Uterus (tissue), 3 donors: ENCODE measurements at regions not wholly inside any gene's neighbourhood (a gene's known extent, or its start where the extent isn't known, plus 50 kb on each side); places are given as distances from the start of the nearest gene placed in this dataset.

ENCODE experiments used
- DNase-seq, 2 donors: peaks; one replicate each; pipeline ENCODE4 v3.0.0-alpha.2; 2019 to 2020
- H3K27ac ChIP-seq, 2 donors: fragments of 200-600 bp; sonication (generic); 1 replicate in 1 of 2; 2 replicates in 1 of 2; pipeline ENCODE4 v1.5.1; 2016 to 2018
- H3K27me3 ChIP-seq, 2 donors: fragments of 200-600 bp; sonication (generic); one replicate each; pipeline ENCODE4 v1.5.1; 2018 to 2019; ENCODE audit warnings: control low read depth in 1 of 2
- H3K36me3 ChIP-seq, 2 donors: fragments of 200-600 bp; sonication (generic); one replicate each; pipeline ENCODE4 v1.5.1; 2019; ENCODE audit warnings: control low read depth in 1 of 2
- H3K4me1 ChIP-seq, 2 donors: fragments of 200-600 bp; sonication (generic); one replicate each; pipeline ENCODE4 v1.5.1; 2018 to 2019; ENCODE audit warnings: control low read depth in 1 of 2
- H3K4me3 ChIP-seq, 2 donors: fragments of 200-600 bp; sonication (generic); 1 replicate in 1 of 2; 2 replicates in 1 of 2; pipeline ENCODE4 v1.5.1; 2018 to 2019; ENCODE audit warnings: mild to moderate bottlenecking in 1 of 2
- H3K9me3 ChIP-seq, 2 donors: fragments of 200-600 bp; sonication (generic); one replicate each; pipeline ENCODE4 v1.5.1; 2019; ENCODE audit warnings: control low read depth in 1 of 2
- CTCF ChIP-seq, 4 experiments: fragments of 200-600 bp in 2 of 4; fragments of 450-650 bp in 2 of 4; sonication (generic) in 2 of 4; IDR thresholded peaks; one replicate each; pipeline ENCODE4 v1.5.1; 2016 to 2019; ENCODE audit warnings: antibody characterized with exemption in 4 of 4, mild to moderate bottlenecking in 2 of 4, moderate library complexity in 1 of 4
- POLR2A ChIP-seq, 2 donors: fragments of 450-650 bp; IDR thresholded peaks; one replicate each; pipeline ENCODE4 v1.6.1; 2016; ENCODE audit warnings: antibody characterized with exemption in 2 of 2, mild to moderate bottlenecking in 1 of 2, moderate library complexity in 1 of 2
- intact Hi-C: fragments of 100-400 bp; cut with DNase I; formaldehyde crosslinking; loops from one replicate; pipeline ENCODE4 v1.15.1; 2023; ENCODE audit warnings: low total_unique reads
- donor health status: DM: yes; HTN: yes; CAD: no.

GRCh38 chr5:86671536-86671935, 53.8 kb downstream of the COX7C start:
- no peak for DNase-seq
- TF ChIP-seq CTCF (IDR thresholded peaks at IDR 0.05) (no peak), POLR2A (IDR thresholded peaks at IDR 0.05) (no peak)
- Histone ChIP-seq H3K9me3 (no peaks in the 10 kb centered on the region), H3K27ac (no peak overlapping the region), H3K27me3 (no peaks in the 10 kb centered on the region), H3K36me3 (no peaks in the 10 kb centered on the region), H3K4me3 (no peak overlapping the region), H3K4me1 (no peaks in the 10 kb centered on the region)
- intact Hi-C loops = no loop called here

- Histone ChIP-seq H3K4me3 (no peak overlapping the region), H3K27ac (no peak overlapping the region), H3K27me3 (no peaks in the 10 kb centered on the region), H3K4me1 (no peaks in the 10 kb centered on the region), H3K9me3 (no peaks in the 10 kb centered on the region), H3K36me3 (no peaks in the 10 kb centered on the region)
- TF ChIP-seq CTCF (IDR thresholded peaks at IDR 0.05) = no peak
- TF ChIP-seq POLR2A (IDR thresholded peaks at IDR 0.05) = no peak
- intact Hi-C loops = no loop called here
- no peak for DNase-seq
These were observed 56.3 kb downstream of the COX7C start for GRCh38 chr5:86674069-86674468.

GRCh38 chr5:86675311-86675710, 57.6 kb downstream of the COX7C start:
- no peaks in the 10 kb centered on the region for H3K4me1 ChIP-seq
- intact Hi-C loops = no loop called here

GRCh38 chr5:86679529-86679928, 61.8 kb downstream of the COX7C start:
- no peaks in the 10 kb centered on the region for H3K4me1 ChIP-seq
- intact Hi-C loops = no loop called here
- no peak for DNase-seq
- H3K36me3 ChIP-seq = no peaks in the 10 kb centered on the region
- H3K27ac ChIP-seq = no peak overlapping the region
- no peaks in the 10 kb centered on the region for H3K9me3 ChIP-seq
- no peaks in the 10 kb centered on the region for H3K27me3 ChIP-seq
- no peak for TF ChIP-seq POLR2A (IDR thresholded peaks at IDR 0.05)
- TF ChIP-seq CTCF (IDR thresholded peaks at IDR 0.05) = peak; percentile 28 to 50 (median 32)
- no peak overlapping the region for H3K4me3 ChIP-seq

More at GRCh38 chr5:86675311-86675710, 57.6 kb downstream of the COX7C start:
- H3K9me3 ChIP-seq = no peaks in the 10 kb centered on the region
- no peak overlapping the region for H3K4me3 ChIP-seq
- no peak for DNase-seq
- no peak overlapping the region for H3K27ac ChIP-seq
- H3K27me3 ChIP-seq = no peaks in the 10 kb centered on the region
- TF ChIP-seq CTCF (IDR thresholded peaks at IDR 0.05) (no peak), POLR2A (IDR thresholded peaks at IDR 0.05) (no peak)
- H3K36me3 ChIP-seq = no peaks in the 10 kb centered on the region

GRCh38 chr5:86679949-86680348, 62.2 kb downstream of the COX7C start:
- Histone ChIP-seq H3K36me3 (no peaks in the 10 kb centered on the region), H3K27me3 (no peaks in the 10 kb centered on the region), H3K27ac (no peak overlapping the region), H3K4me3 (no peak overlapping the region), H3K9me3 (no peaks in the 10 kb centered on the region), H3K4me1 (no peaks in the 10 kb centered on the region)
- no peak for TF ChIP-seq CTCF (IDR thresholded peaks at IDR 0.05)
- TF ChIP-seq POLR2A (IDR thresholded peaks at IDR 0.05) = no peak
- no peak for DNase-seq
- intact Hi-C loops = no loop called here
